ENCODE measurements at regions not wholly inside any gene's neighbourhood (a gene's known extent, or its start where the extent isn't known, plus 50 kb on each side); places are given as distances from the start of the nearest gene placed in this dataset.

DNA sequence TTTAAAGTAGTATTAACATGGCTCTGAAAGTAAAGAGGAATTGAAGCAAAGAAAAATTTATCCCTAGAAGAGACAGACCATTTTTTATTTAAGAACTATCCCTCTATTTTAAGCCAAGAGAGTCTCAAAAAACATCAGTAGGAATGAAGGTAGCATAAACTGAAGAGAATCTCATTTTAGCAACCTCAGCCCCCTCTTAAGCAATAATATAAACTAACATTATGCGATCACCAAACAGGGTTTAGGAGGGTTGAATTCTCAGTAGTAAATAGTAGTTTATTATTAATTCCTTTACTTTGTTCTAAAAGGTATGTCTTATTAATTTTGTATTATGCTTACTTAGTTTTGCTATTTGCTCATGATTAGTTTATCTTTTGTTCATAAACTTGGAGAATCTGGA is 287.4 kb downstream of the CDK5RAP2 start:
- H3K4me1 ChIP-seq (ENCODE audit: control insufficient read depth, insufficient read depth, low read length): peaks cover 5% of the 10 kb centered on the region
- H3K36me3 ChIP-seq (ENCODE audit: insufficient read depth, low read length): no peaks in the 10 kb centered on the region
- no peak overlapping the region for H3K4me2 ChIP-seq (ENCODE audit: low read length)
- no peak overlapping the region for H3K9ac ChIP-seq (ENCODE audit: low read depth, low read length)
- H3K9me3 ChIP-seq (replicated peaks; ENCODE audit: low read length): no peaks in the 10 kb centered on the region
- peaks cover 14% of the 10 kb centered on the region for H3K27me3 ChIP-seq (ENCODE audit: control insufficient read depth, insufficient read depth, low read length)
- H3K4me3 ChIP-seq (ENCODE audit: low read length): no peak overlapping the region

DNA sequence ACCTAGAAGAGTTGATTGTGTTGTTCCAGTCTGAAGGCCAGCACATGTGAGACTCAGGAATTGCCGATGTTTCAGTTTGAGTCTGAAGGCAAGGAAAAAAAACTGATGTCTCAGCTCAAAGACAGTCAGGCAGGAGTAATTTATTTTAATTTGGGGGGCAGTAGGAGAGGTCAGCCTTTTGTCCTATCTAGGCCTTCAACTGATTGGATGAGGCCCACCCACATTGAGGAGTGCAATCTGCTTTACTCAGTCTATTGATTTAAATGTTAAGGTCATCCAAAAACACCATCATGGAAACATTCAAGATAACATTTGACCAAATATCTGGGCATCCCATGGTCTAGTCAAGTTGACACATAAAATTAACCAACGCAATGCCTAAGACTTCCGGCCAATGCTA is 288.9 kb downstream of the CDK5RAP2 start:
- Histone ChIP-seq H3K4me2 (ENCODE audit: low read length) (no peak overlapping the region), H3K9ac (ENCODE audit: low read depth, low read length) (no peak overlapping the region), H3K4me1 (ENCODE audit: control insufficient read depth, insufficient read depth, low read length) (peaks cover 5% of the 10 kb centered on the region), H3K27me3 (ENCODE audit: control insufficient read depth, insufficient read depth, low read length) (peaks cover 3% of the 10 kb centered on the region), H3K9me3 (replicated peaks; ENCODE audit: low read length) (no peaks in the 10 kb centered on the region), H3K36me3 (ENCODE audit: insufficient read depth, low read length) (no peaks in the 10 kb centered on the region), H3K4me3 (ENCODE audit: low read length) (no peak overlapping the region)

DNA sequence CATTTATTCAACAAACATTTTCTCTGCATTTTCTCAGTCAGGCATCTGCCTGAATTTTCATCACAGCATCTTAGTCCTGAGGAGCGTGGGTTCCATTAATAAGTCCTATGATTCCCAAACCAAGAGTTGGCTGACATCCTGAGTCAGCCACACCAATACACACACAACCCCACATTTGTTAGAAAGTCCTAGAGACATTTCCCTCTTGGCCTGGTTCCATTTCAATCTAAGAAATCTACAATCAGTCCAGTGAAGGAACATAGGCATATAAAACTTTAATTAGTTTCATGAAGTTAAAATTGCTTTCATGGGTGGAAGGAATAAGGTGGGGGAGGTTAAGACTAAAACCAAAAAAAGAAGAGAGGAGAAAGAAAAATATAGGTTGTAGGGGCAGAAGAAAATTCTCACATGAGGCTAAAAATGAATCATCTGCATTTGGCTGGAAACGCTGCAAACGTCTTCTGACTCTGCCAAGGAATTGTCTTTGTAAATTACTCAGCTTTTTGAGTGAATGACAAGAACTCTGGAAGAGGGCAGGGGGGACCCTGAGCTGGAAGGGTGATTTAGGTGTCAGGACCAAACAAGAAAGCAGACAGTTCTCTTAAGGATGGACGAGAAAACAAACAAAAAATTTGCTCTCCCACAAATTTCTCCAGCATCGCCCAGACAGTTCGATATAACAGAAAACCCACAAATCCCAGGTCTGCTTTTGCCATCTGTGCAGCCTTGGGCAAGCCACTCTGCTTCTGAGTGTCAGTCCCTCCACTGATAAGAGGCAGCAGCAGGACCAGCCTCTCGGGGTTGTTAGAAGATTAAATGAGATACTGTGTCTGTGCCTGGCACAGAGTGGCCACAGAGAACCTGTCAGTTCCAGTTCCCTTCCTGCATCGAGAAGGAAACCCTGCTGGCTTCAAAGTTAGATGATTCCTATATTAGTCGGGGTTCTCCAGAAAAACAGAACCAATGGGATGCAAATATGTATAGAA is 289.7 kb downstream of the CDK5RAP2 start:
- Histone ChIP-seq H3K4me3 (ENCODE audit: low read length) (no peak overlapping the region), H3K9me3 (replicated peaks; ENCODE audit: low read length) (no peaks in the 10 kb centered on the region), H3K4me2 (ENCODE audit: low read length) (no peak overlapping the region), H3K9ac (ENCODE audit: low read depth, low read length) (no peak overlapping the region), H3K4me1 (ENCODE audit: control insufficient read depth, insufficient read depth, low read length) (peaks cover 5% of the 10 kb centered on the region), H3K27me3 (ENCODE audit: control insufficient read depth, insufficient read depth, low read length) (peaks cover 3% of the 10 kb centered on the region), H3K36me3 (ENCODE audit: insufficient read depth, low read length) (no peaks in the 10 kb centered on the region)

DNA sequence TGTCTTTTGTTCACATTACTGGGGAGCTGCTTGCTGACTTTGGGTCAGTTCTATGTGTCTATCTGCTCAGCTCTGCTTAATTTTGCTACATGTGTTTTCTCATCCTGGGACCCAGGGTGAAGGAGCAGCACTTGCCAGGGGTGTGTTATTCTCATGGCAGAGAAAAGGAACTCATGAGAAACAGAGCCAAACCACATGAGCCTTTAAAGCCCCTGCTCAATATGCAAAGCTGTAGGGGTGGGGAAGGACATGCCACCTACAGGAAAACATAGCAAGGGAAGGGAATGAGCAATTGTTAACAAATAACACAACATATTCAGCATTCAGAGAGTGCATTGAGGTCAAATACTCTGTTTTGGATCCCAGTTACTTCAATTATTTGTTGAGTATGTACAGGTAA is 290.9 kb downstream of the CDK5RAP2 start:
- Histone ChIP-seq H3K9me3 (replicated peaks; ENCODE audit: low read length) (no peaks in the 10 kb centered on the region), H3K4me1 (ENCODE audit: control insufficient read depth, insufficient read depth, low read length) (peaks cover 5% of the 10 kb centered on the region), H3K9ac (ENCODE audit: low read depth, low read length) (no peak overlapping the region), H3K4me2 (ENCODE audit: low read length) (no peak overlapping the region), H3K27me3 (ENCODE audit: control insufficient read depth, insufficient read depth, low read length) (no peaks in the 10 kb centered on the region), H3K36me3 (ENCODE audit: insufficient read depth, low read length) (no peaks in the 10 kb centered on the region), H3K4me3 (ENCODE audit: low read length) (no peak overlapping the region)

DNA sequence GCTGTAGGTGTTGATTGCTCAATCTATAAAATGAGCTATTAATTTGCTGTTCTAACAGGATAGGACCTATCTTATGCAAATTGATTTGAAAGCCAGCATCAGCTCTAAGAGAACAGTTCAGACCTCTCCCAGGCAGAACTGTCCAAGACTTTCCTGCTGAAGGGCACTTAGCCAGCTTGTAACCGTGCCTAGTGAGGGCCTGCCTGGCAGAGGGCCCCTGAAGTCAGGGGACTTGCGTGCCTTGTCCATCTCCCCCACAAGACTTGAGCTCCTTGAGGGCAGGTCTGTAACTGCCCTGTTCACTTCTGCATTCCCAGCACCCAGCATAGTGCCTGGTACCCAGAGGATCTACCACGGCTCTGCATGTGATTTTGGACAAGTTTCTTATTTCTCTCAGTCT is 293.4 kb downstream of the CDK5RAP2 start:
- H3K36me3 ChIP-seq (ENCODE audit: insufficient read depth, low read length): no peaks in the 10 kb centered on the region
- H3K27me3 ChIP-seq (ENCODE audit: control insufficient read depth, insufficient read depth, low read length): no peaks in the 10 kb centered on the region
- no peak overlapping the region for H3K4me3 ChIP-seq (ENCODE audit: low read length)
- H3K9ac ChIP-seq (ENCODE audit: low read depth, low read length): no peak overlapping the region
- no peak overlapping the region for H3K4me2 ChIP-seq (ENCODE audit: low read length)
- no peaks in the 10 kb centered on the region for H3K9me3 ChIP-seq (replicated peaks; ENCODE audit: low read length)
- peaks cover 5% of the 10 kb centered on the region for H3K4me1 ChIP-seq (ENCODE audit: control insufficient read depth, insufficient read depth, low read length)

DNA sequence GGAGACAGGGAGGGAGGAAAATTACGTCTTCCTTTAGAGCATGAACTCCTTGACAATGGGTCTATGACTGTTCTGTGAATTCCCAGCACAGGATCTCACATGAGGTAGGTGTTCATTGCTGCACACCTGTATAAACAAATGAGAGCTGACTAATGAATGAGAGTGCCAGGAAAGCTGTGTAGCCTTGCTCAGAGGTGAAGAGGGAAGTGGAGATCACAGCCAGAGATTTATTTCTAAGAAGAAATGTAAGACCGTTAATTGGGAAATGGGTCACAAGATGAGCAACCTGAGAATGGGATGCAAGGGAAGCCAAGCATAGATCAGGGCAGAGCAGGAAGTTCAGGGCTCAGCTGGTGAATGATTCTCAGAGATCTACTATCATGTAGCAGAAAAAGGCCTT is 295.1 kb downstream of the CDK5RAP2 start:
- H3K9me3 ChIP-seq (replicated peaks; ENCODE audit: low read length): no peaks in the 10 kb centered on the region

DNA sequence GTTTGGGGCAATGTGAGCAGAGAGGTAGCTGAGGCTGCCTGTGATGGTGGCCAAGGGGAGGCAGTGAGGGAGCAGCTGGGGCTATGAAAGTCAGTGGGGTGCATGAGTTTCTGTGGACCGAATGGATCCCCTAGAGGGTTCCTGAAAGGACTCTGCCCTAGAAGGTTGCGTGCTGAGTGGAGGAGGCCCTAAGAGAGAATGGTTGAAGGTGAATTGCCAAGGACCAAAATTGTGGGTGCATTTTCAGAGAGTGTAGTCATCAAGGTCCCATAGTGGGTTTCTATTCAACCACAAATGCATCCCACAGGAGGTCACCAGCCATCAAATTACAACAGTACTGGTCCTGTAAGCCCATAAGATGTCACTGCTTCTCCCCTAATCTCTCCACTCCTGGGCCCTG is 298.3 kb downstream of the CDK5RAP2 start:
- Histone ChIP-seq H3K4me2 (ENCODE audit: low read length) (no peak overlapping the region), H3K36me3 (ENCODE audit: insufficient read depth, low read length) (no peaks in the 10 kb centered on the region), H3K4me3 (ENCODE audit: low read length) (no peak overlapping the region), H3K4me1 (ENCODE audit: control insufficient read depth, insufficient read depth, low read length) (no peaks in the 10 kb centered on the region), H3K9me3 (replicated peaks; ENCODE audit: low read length) (no peaks in the 10 kb centered on the region), H3K9ac (ENCODE audit: low read depth, low read length) (no peak overlapping the region), H3K27me3 (ENCODE audit: control insufficient read depth, insufficient read depth, low read length) (no peaks in the 10 kb centered on the region)

More for the DNA sequence above, 295.1 kb downstream of the CDK5RAP2 start:
- H3K9ac ChIP-seq (ENCODE audit: low read depth, low read length): no peak overlapping the region
- peaks cover 2% of the 10 kb centered on the region for H3K4me1 ChIP-seq (ENCODE audit: control insufficient read depth, insufficient read depth, low read length)
- no peaks in the 10 kb centered on the region for H3K36me3 ChIP-seq (ENCODE audit: insufficient read depth, low read length)
- no peaks in the 10 kb centered on the region for H3K27me3 ChIP-seq (ENCODE audit: control insufficient read depth, insufficient read depth, low read length)
- H3K4me3 ChIP-seq (ENCODE audit: low read length): no peak overlapping the region
- H3K4me2 ChIP-seq (ENCODE audit: low read length): no peak overlapping the region

DNA sequence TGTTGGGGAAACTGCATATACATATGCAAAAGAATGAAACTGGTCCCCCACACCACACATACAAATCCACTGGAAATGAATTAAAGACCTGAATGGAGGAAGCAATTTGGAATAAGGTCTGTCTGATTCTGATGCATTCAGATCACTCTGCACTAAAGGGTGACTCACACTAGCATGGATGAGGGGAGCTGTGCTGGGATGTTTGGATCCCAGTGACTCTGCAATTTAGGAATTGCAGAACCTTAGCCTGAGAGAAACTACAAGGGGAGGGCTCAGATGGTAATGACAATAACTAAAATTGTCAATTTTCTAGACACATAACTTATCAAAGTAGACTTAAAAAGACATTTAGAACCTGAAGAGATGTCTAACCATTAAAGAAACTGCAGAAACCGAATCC is 312.0 kb downstream of the CDK5RAP2 start:
- Histone ChIP-seq H3K9ac (ENCODE audit: low read depth, low read length) (no peak overlapping the region), H3K27me3 (ENCODE audit: control insufficient read depth, insufficient read depth, low read length) (peaks cover 2% of the 10 kb centered on the region), H3K4me3 (ENCODE audit: low read length) (no peak overlapping the region), H3K36me3 (ENCODE audit: insufficient read depth, low read length) (no peaks in the 10 kb centered on the region), H3K4me1 (ENCODE audit: control insufficient read depth, insufficient read depth, low read length) (no peaks in the 10 kb centered on the region), H3K9me3 (replicated peaks; ENCODE audit: low read length) (no peaks in the 10 kb centered on the region), H3K4me2 (ENCODE audit: low read length) (no peak overlapping the region)

DNA sequence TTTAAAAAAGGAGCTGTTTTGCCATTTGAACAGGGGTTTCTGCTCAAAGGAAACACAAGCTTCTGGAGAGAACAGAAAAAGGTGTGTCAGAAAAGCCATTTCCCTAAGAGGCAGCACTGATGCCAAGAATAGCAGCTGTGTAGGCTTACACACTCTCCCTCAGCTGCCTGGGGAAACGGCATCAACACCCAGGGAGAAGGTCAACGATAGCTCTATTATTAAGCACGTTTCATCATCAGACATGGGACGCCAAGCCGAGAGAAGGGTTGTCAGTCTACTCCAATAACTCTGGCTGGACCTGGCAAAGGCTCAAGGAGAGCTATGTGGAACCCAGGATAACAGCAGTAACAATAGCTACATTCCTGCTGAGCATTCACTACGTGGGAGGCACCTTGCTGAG is 314.2 kb downstream of the CDK5RAP2 start:
- Histone ChIP-seq H3K36me3 (ENCODE audit: insufficient read depth, low read length) (no peaks in the 10 kb centered on the region), H3K27me3 (ENCODE audit: control insufficient read depth, insufficient read depth, low read length) (peaks cover 4% of the 10 kb centered on the region), H3K9me3 (replicated peaks; ENCODE audit: low read length) (no peaks in the 10 kb centered on the region), H3K4me2 (ENCODE audit: low read length) (no peak overlapping the region), H3K9ac (ENCODE audit: low read depth, low read length) (no peak overlapping the region), H3K4me3 (ENCODE audit: low read length) (no peak overlapping the region), H3K4me1 (ENCODE audit: control insufficient read depth, insufficient read depth, low read length) (no peaks in the 10 kb centered on the region)

DNA sequence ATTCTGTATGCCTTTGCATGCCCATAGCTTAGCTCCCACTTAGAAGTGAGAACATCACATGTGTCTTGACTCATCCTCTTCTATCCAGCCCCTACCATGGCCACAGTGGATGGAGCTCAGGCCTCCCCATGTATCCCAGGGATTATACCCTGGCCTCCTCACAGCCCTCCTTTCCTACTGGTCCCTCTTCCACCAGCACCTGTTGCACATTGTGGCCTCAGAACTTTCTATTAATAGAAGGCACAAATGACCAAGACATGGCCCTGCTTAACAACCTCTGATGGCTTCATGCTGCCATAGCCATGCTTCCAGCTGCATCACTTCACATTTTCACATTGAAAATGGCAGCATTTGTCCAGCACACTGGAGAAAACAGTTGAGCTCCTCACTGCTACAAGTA is 315.4 kb downstream of the CDK5RAP2 start:
- Histone ChIP-seq H3K4me3 (ENCODE audit: low read length) (no peak overlapping the region), H3K9ac (ENCODE audit: low read depth, low read length) (no peak overlapping the region), H3K36me3 (ENCODE audit: insufficient read depth, low read length) (no peaks in the 10 kb centered on the region), H3K4me2 (ENCODE audit: low read length) (no peak overlapping the region), H3K27me3 (ENCODE audit: control insufficient read depth, insufficient read depth, low read length) (peaks cover 4% of the 10 kb centered on the region), H3K4me1 (ENCODE audit: control insufficient read depth, insufficient read depth, low read length) (no peaks in the 10 kb centered on the region), H3K9me3 (replicated peaks; ENCODE audit: low read length) (no peaks in the 10 kb centered on the region)

DNA sequence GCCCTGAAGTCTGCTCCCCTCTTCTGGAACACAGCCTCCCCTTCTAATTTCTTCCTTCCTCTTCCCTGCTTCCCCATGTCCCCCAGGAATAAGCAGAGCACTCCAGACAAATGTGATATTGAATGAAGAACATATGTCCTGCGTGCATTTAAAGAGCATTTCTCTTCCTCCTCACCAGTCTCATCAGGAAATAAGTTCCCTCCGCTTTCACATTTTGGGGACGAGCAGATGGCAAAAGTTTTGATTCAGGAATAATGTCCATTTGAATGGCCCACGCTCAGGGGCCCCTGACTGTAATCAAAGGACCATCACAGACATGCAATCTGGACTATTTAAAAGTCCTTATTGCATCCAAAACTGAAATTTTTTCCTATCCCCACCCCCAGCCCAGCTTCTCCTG is 316.1 kb downstream of the CDK5RAP2 start:
- Histone ChIP-seq H3K36me3 (ENCODE audit: insufficient read depth, low read length) (no peaks in the 10 kb centered on the region), H3K9me3 (replicated peaks; ENCODE audit: low read length) (no peaks in the 10 kb centered on the region), H3K9ac (ENCODE audit: low read depth, low read length) (no peak overlapping the region), H3K4me3 (ENCODE audit: low read length) (no peak overlapping the region), H3K4me1 (ENCODE audit: control insufficient read depth, insufficient read depth, low read length) (no peaks in the 10 kb centered on the region), H3K4me2 (ENCODE audit: low read length) (no peak overlapping the region), H3K27me3 (ENCODE audit: control insufficient read depth, insufficient read depth, low read length) (peaks cover 9% of the 10 kb centered on the region)

DNA sequence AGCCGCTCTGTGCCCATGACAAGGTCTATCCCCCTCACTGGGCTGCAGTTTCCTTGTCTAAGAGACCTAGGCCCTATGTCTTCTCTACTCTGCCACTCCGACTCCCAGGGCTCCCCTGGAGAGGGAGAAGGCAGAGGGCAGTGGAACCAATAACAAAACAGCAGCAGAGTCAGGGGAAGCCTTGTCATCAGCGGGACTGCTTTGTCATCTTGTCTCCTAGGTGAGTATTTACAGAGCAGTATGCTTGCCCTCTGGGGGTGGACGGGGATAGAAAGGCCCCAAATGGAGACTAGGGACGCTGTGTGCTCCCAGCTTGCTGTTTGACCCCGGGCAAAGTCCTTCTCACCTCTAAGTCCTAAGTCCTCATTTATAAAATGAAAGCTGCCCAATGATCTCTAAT is 318.5 kb downstream of the CDK5RAP2 start:
- Histone ChIP-seq H3K4me3 (ENCODE audit: low read length) (no peak overlapping the region), H3K9ac (ENCODE audit: low read depth, low read length) (no peak overlapping the region), H3K4me2 (ENCODE audit: low read length) (no peak overlapping the region), H3K9me3 (replicated peaks; ENCODE audit: low read length) (no peaks in the 10 kb centered on the region), H3K36me3 (ENCODE audit: insufficient read depth, low read length) (no peaks in the 10 kb centered on the region), H3K27me3 (ENCODE audit: control insufficient read depth, insufficient read depth, low read length) (peaks cover 16% of the 10 kb centered on the region), H3K4me1 (ENCODE audit: control insufficient read depth, insufficient read depth, low read length) (no peaks in the 10 kb centered on the region)

All from skeletal muscle satellite cell (primary cell).